ENCODE measurements at regions not wholly inside any gene's neighbourhood (a gene's known extent, or its start where the extent isn't known, plus 50 kb on each side); places are given as distances from the start of the nearest gene placed in this dataset.

GRCh38 chr3:127420829-127421228 lies 133.0 kb upstream of the PRR20G start:
- TF ChIP-seq CTCF (IDR thresholded peaks at IDR 0.05) (no peak), REST (IDR thresholded peaks at IDR 0.05; ENCODE audit: low read depth, low read length) (no peak), EP300 (IDR thresholded peaks at IDR 0.05; ENCODE audit: borderline replicate concordance in 1 of 2, low read depth in 1 of 2, low read length in 1 of 2) (no peak), RAD21 (IDR thresholded peaks at IDR 0.05; ENCODE audit: low read length) (no peak), CHD2 (IDR thresholded peaks at IDR 0.05; ENCODE audit: low read length, partially characterized antibody) (no peak), POLR2AphosphoS5 (IDR thresholded peaks at IDR 0.05; ENCODE audit: low read depth, low read length) (no peak), YY1 (IDR thresholded peaks at IDR 0.05; ENCODE audit: low read depth) (no peak), RXRA (IDR thresholded peaks at IDR 0.05; ENCODE audit: borderline replicate concordance, low read depth) (no peak), EZH2phosphoT487 (IDR thresholded peaks at IDR 0.05; ENCODE audit: borderline replicate concordance, low read depth) (no peak), IRF3 (IDR thresholded peaks at IDR 0.05; ENCODE audit: low read depth, low read length) (no peak), TAF1 (IDR thresholded peaks at IDR 0.05; ENCODE audit: borderline replicate concordance, low read depth, low read length) (no peak), MXI1 (IDR thresholded peaks at IDR 0.05; ENCODE audit: low read depth, low read length) (no peak)
- TF ChIP-seq, protein P1, sequence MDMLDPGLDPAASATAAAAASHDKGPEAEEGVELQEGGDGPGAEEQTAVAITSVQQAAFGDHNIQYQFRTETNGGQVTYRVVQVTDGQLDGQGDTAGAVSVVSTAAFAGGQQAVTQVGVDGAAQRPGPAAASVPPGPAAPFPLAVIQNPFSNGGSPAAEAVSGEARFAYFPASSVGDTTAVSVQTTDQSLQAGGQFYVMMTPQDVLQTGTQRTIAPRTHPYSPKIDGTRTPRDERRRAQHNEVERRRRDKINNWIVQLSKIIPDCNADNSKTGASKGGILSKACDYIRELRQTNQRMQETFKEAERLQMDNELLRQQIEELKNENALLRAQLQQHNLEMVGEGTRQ (IDR thresholded peaks at IDR 0.05; ENCODE audit: borderline replicate concordance, low read depth, low read length), result no peak
- TF ChIP-seq, protein P2, sequence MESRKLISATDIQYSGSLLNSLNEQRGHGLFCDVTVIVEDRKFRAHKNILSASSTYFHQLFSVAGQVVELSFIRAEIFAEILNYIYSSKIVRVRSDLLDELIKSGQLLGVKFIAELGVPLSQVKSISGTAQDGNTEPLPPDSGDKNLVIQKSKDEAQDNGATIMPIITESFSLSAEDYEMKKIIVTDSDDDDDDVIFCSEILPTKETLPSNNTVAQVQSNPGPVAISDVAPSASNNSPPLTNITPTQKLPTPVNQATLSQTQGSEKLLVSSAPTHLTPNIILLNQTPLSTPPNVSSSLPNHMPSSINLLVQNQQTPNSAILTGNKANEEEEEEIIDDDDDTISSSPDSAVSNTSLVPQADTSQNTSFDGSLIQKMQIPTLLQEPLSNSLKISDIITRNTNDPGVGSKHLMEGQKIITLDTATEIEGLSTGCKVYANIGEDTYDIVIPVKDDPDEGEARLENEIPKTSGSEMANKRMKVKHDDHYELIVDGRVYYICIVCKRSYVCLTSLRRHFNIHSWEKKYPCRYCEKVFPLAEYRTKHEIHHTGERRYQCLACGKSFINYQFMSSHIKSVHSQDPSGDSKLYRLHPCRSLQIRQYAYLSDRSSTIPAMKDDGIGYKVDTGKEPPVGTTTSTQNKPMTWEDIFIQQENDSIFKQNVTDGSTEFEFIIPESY (IDR thresholded peaks at IDR 0.05; ENCODE audit: borderline replicate concordance, low read depth), result no peak

Measured in SK-N-SH (cell line).